ENCODE measurements at regions not wholly inside any gene's neighbourhood (a gene's known extent, or its start where the extent isn't known, plus 50 kb on each side); places are given as distances from the start of the nearest gene placed in this dataset.
A peak's percentile ranks its signal among the peaks of the same experiment; 100 is the strongest.
"Not testable (repeated sequence)": the region's sequence is repeated elsewhere in the genome, so short reads cannot be mapped to it uniquely, and the experiment has no call there.

DNA sequence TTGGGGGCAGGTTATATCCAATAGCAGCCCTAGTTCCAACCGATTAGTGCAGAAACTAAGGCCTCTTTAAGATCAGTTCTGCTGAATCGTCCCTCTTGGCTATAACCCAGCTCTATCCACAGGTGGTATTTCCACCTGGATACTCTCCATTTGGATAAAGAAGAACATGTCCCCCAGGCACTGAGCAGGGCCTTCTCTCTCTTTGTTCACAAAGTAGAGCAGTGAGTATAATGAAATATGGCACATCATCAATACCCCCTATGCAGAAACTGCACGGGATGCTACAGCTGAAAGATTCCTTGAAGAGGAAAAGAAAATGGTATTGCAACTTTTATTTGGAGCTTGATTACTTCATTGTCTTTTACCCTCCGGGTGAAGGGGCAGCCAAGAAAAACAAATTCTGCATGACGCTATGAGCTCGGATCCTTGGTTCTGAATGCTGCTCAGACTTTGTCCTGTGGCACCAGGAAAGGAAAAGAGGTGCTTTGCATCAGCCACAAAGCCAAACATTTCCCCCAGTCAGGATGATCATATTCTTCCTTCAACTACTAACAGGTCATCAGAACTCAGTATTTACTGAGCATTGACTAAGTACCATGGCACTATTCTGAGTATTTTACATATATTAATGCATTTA, 399.7 kb downstream of the NPIPA8 start:
- no peak for DNase-seq

DNA sequence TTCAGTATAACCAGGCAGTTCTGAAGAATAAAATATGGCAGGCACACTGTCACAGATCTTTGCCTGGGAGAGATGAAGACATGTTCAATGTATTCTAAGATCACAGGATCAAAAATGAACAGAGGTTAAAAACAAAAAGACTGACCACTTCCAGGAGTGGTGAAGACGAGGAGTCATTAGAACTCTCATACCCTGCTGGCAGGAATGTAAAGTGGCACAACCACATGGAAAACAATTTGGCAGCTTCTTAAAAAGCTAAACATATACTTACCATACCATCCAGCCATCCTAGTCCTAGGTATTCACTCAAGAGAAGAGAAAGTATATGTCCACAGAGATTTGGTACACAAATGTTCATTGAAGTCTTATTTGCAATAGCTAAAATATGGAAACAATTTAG, 406.3 kb downstream of the NPIPA8 start:
- no peak for DNase-seq

DNA sequence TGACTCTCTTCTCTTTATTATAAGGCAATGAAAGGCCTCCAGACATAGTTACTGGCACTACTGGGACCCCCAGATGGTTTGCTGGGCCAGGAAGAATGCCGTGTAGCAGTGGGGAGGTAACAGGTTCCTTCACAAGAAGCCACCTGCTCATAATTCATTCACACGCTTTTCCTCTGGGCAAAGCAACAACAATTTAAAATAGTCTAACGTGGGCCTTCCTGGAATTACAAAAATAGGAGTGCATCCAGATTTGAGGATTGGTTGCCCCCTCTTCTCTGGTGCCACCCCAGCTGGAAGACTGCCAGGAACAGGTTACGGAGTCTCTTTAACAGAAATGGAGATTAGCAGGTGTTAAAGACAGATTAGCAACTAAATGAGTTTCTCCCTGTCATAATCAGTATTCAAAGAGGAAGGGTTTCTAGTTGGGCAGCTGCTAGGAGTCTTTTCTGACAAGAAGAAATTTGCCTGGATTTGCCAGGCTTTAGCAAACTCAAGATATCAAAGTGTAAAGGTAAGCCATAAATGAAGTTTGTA, 409.6 kb downstream of the NPIPA8 start:
- no peak for DNase-seq

DNA sequence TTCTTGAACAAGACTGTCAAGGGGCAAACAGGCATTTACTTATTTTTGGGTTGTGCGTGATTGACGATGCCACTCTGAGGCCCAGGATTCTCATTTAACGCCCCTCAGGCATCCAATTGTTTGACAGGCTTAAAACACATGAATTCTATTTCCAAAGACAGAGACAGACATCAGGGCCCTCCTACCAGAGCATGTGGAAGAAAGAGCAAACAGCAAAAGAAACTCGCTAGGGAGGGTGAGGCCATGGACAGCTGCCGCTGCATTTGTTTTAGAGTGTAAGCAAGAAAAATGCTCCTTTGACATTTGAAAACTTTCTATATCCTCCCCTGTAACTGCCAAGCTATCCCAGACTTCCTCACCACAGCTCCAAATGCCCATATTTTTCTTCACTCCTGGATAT, 410.1 kb downstream of the NPIPA8 start:
- DNase-seq = no peak

DNA sequence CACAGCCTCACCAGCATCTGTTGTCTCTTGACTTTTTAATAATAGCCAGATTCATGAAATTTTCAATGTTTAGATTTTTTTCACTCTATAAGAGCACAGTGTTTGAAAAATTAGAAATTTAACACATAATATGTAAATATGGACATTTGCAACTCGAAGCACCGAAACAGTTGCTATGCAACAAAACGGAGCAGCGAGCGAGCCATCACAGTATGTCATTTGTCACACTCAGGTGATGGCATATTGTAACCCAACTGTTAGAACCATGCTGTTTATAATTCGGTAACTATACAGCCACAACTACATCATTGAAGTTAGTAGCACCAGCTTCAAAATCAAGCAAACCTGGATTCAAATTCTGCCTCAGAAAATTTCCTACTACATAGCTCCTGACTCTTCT, 410.8 kb downstream of the NPIPA8 start:
- DNase-seq = no peak

DNA sequence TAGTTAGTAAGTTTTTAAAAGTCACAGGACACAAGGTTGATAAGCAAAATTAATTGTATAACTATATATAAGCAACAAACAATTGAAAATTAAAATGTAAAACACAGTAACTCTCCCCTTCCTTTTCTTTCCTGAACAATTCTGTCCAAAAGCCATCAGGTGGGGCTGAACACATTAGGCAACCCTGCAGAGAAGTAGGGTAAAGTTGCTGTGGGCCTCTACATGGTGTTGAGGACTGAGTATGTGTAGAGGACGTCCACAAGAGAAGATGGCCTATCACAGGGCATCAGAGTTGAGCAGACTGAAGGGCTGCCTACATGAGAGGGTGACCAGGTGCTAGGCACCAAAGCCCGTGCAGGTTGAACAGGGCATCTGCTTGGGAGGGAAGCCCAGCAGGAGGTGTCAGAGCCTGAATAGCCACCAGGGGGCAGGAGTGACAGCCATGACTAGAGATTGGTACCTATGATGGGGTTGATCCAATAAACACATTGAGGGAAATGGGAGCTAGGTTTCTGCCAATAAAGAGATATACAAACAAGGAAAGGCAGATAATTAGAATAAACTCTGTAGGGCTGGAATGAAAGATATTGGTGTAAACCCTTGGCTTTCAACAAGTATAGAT, 415.1 kb downstream of the NPIPA8 start:
- DNase-seq = peak; percentile 64

DNA sequence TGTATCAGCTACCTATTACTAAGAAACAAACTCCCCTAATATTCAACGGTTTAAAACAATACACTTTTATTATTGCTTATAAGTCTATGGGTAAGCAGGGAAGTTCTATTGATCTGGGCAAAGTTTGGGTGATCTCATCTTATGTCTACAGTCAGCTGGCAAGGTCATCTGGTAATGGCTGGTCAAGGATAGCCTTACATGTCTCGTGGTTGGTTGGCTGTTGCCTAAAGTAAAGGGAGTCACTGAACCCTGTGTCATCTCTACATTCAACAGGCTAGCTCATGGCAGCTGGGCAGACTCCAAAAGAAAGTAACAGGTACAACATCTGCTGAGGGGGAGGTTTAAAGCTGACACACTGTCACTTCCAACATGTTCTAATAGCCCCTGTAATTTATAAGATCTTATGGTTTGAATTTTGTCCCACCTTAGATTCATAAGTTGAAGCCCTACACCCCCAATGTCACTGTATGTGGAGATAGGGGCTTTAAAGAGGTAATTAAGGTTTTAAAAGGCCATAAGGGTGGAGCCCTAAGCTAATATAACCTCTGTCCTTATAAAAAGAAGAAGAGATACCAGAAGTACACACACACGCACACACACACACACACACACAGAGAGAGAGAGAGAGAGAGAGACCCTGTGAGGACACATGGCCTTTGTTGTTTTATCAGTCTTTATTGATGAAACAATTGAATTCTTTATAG, 419.1 kb downstream of the NPIPA8 start:
- no peak for DNase-seq

DNA sequence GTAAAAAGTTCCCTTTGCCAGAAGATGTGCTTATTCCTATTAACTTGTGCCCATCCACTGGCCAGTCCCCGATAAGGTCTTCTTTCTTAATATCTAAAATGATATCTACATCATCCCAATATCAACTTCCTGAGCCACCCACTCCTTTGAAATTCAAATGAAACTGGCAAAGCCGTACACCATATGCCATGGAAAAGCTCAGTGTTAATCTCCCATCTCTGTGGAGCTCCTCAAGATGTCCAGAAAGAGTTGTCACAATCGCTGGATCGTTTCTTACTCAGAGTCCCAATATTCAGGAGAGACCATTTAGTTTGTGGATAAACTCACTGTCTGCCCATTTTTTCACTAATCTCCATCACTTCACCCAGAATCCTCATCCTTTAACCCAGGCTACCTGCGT, 420.7 kb downstream of the NPIPA8 start:
- no peak for DNase-seq

DNA sequence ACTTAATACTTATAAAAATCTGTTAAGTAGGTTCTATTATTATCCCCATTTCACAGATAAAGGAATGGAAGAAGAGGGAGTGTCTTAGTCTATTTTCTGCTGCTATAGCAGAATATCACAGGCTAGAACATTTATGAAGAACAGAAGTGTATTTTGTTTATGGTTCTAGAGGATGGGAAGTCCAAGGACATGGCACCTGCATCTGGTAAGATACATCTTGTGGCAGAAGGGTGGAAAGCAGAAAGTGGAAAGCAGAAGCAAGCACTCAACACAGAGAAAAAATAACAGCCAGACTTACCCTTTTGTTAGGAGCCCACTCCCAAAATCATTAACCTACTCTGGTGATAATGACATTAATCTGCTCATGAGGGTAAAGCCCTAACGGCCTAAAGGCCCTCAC, 422.4 kb downstream of the NPIPA8 start:
- DNase-seq = no peak

DNA sequence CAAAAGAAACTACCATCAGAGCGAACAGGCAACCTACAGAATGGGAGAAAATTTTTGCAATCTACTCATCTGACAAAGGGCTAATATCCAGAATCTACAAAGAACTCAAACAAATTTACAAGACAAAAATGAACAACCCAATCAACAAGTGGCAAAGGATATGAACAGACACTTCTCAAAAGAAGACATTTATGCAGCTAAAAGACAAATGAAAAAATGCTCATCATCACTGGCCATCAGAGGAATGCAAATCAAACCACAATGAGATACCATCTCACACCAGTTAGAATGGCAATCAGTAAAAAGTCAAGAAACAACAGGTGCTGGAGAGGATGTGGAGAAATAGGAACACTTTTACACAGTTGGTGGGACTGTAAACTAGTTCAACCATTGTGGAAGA, 425.0 kb downstream of the NPIPA8 start:
- not testable (repeated sequence) for DNase-seq

DNA sequence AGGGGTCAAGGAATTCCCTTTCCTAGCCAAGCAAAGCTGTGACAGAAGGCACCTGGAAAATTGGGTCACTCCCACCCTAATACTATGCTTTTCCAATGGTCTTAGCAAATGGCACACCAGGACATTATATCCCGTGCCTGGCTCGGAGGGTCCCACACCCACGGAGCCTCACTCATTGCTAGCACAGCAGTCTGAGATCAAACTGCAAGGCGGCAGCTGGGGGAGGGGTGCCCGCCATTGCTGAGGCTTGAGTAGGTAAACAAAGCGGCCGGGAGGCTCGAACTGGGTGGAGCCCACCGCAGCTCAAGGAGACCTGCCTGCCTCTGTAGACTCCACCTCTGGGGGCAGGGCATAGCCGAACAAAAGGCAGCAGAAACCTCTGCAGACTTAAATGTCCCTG, 429.9 kb downstream of the NPIPA8 start:
- DNase-seq = not testable (repeated sequence)

DNA sequence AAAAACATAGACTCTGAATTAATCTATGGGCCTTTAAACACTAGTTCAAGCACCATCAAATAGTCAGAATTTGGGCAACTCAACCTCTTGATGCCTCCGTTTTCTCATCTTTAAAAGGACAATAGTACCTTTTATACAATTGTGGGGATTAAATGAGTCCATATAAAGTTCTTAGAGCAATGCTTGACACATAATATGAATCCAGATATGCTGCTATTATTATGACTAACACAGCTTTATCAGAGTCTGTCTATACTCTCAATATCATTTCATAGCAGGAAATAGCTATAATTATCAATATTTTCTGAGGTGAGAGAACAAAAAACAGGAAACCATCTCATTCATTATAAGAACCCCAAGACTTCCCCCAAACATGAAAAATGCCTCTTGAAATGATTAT, 430.5 kb upstream of the XYLT1 start:
- no peak for DNase-seq

DNA sequence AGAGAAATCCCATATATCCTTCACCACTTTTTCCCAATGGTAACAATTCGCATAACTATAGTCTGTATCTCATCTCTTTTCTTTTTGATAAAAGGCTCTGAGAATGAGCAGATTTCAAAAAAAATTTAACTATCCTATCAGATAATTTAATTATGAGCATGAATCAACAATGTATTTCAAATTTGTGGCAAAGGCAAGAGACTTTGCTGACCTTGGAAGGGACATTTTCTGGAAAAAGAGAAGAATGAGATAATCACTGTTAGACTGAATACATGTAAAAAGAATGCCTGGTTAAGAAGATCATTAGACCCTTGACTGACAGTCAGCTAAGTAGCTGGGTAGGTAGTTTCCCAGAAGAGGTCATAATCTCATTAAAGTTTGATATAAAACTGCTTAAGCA, 428.4 kb upstream of the XYLT1 start:
- DNase-seq = no peak

DNA sequence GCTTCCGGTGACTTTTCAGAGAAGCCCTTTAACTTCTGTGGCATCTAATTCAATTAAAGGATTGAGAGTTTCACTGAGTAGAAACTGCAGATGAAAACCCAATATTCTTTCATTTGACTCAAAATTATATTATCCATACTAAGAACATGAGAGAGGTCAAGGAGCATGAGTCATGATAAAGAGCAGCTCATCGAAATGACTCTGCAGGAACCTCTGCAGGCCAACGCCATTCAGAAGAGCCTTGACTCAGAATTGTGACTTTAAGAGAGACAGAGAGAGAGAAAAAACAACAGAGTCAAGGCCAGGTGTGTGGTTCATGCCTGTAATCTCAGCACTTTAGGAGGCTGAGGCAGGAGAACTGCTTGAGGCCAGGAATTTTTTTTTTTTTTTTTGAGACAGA, 417.2 kb upstream of the XYLT1 start:
- DNase-seq = peak; percentile 21

DNA sequence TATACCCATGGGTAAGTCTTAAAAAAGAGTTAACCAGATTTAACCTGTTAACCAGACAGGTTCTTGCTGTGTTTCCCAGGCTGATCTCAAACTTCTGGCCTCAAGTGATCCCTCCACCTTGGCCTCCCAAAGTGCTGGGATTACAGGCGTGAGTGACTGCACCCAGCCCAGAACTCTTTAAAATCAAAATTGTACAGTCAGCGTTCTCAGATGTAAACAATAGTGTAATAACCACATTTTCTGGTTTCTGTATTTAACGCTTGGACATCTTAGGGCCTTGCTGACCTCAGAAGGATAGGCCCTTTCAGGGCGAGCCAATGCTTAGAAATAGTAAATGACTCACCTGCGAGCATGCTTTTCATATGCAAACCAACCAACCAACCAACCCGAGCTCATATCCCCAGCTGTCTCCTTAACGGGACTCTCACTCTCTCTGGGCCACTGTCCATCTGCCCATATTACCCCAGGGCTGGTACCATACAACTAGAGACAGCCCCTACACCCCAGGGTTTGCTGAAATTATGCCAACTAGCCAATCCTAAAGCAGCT, 415.0 kb upstream of the XYLT1 start:
- DNase-seq = no peak

DNA sequence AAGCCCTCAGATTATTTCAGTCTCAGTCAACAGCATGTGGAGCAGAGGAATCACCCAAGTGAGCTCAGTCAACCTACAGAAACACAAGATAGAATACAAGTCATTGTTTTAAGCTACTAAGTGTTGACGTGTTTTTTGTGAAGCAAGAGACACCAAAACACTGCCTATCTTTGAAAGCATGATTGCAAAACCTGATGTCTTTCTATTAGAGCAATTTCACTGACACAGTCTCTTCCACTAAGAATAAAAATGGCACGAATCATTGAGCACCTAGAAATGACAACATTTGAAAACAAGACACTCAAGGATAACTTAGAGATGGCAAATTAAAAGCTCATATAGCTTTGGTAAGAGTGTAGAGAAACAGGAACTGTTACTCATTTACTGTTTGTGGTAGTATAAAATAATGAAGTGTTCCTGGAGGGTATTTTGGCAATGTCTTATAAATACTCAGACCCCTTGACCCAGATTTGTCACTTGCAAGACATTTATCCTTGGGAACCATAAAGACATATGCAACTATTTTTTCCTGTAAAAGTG, 407.1 kb upstream of the XYLT1 start:
- no peak for DNase-seq

DNA sequence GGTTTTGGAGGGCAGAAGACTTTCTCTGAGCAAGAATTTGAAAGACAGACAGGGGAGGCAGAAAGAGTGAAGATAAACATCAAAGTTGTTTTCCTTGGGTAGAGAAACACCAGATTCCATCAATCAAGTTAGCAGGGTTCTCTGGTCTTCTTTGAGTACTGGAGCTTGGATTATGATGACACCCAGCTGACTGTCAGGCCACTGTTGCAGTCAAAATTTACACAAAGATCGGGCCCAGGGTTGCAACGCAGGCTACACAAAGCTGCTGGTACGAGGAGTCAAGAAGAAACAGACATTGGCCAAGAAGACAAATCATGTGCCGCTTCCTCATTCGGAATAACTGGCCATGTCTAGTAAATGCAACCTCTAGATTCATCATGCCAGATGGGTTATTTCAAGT, 396.2 kb upstream of the XYLT1 start:
- DNase-seq = no peak

DNA sequence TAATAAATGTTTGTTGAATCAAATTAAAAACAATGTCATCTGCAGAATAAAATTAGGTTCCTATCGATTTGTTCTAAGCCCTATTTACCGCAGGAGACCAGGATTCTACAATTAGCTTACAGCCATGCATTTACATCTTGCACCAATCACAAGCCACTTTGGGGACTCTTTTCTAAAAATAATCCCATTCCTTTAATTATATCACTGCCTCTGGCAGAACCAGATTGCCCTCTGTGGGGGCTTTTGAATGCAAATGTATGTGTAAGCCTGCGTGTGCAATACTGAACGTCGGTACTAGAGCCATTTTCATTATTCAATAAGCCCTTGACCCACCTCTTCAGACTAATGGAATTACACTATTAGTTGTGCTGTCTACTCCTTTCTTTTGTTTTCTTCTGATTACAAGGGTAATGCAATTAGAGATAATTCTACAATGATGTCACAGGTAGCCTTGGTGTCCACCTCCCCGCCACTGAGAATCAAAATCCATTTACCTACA, 391.3 kb upstream of the XYLT1 start:
- no peak for DNase-seq

DNA sequence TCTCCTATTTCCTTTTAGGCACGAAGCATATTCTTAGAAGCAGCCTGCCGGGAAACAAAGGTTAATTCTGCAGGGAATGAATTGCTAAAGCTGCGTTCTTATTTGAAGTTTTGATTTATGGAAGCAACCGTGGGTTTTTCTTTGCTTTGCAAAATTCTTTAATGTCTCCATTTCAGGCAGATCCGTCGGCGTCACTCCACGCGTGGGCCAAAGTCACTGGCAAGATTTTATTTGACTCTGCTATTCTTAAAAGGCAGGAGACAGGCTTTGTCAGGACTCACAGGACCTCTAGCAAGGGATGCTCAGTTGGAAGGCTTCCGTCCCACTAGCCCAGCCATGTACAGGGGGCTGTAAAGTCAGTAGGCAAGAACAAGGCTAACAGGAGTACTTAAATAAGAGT, 387.3 kb upstream of the XYLT1 start:
- no peak for DNase-seq

DNA sequence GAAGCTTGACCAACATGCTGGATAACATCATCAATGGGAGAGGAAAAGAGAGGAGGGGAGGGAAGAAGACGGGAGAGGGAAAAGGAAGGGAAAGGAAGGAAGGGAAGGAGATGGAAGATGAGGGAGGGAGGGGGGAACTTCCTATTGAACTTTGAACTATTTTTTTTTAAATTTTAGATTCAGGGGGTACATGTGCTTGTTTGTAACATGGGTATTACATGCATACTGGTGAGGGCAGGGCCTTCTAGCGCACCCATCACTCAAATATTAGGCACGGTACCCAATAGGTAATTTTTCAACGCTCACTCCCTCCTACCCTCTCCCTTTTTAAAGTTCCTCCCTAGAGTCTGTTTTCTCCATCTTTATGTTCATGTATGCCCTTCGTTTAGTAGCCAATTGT, 383.2 kb upstream of the XYLT1 start:
- DNase-seq = no peak

DNA sequence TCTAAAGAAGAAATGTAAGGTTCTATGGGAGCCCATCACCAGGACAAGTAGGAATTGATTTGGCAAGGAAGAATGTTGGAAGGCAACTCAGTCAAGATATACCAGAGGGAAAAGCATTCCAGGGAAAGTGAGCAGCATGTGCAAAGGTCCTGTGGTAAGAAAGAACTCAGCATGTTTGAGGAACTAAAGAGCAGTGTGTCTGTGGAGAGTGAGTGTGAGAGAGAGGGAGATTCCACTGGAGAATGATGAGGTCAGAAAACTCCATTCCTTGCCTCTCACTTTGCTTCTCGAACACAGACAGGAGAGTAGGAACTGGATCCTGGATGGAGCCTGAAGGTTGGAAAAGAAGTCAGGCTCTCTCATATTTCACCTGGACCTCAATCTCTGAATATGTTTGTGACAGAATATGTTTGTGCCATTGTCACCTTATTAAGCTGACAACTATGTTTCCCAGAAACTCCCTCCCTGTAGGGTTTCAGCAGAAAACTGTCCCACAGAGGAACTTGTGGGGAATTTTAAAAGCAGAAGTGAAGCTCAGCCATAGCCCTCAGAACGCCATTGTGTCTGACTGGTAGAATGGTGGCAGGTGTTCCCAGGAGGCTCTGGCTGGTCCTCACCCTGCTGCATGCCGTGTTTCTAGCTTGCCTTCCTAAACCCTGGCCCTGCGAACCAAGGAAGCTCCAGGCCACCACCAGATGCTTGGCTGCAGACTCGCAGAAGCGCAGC, 382.4 kb upstream of the XYLT1 start:
- DNase-seq = no peak

DNA sequence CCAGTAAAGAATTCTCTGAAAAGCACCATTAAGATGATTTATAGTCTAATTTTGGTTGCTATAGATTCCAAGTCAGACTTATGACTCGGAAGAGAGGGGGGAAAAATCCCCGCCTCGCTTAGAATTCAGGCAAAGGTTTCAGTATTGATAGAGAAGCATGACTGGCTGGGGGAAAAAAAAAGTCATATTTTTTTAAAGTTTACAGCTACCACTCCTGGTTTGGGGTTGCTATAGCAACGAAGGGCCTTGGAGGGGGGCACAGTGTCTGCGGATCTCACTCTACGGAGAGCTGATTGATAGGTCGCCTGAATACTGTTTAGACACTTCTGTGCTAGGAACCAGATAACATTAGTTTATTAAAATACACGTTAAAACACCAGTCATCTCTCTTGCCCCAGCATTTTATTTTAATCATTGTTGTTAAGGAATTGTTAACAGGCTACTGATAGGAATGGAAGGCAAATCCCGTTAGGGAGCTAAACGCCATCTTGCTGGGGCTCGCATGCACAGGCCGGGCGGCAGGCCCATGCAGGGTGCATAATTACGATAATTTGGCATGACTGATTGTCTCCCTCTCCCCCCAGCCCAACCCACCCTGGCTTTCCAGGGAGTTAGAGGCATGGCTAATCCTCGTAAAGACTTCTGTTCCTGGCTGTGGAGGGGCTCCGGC, 380.0 kb upstream of the XYLT1 start:
- DNase-seq = no peak

Measured in activated CD4-positive, alpha-beta T cell treated with anti-CD3 and anti-CD28 coated beads, Interleukin-2, Interleukin-6, amounts not matched to agents 100 ng/mL and 50 ng/mL, durations not matched to agents 16 hours and 8 hours (primary cell).